H1 (cell line): ENCODE measurements at regions not wholly inside any gene's neighbourhood (a gene's known extent, or its start where the extent isn't known, plus 50 kb on each side); places are given as distances from the start of the nearest gene placed in this dataset.

Experiments
- CTCF ChIA-PET: fragments of 300-600 bp; sonication (Branson Sonifier 250); formaldehyde crosslinking; loops from one replicate; lab custom pipeline; 2021; ENCODE audit not compliant: partially characterized antibody; lab: Charles Lee
- POLR2A ChIA-PET: fragments of 300-600 bp; sonication (Branson Sonifier 250); formaldehyde crosslinking; loops from one replicate; lab custom pipeline; 2021; ENCODE audit warnings: inconsistent platforms; ENCODE audit not compliant: partially characterized antibody; lab: Charles Lee
- DNase-seq, 2 experiments: peaks; one replicate each; pipeline versions ENCODE4 v3.0.0 to v3.0.0-alpha.2; 2010 to 2022; ENCODE audit warnings: low spot score in 2 of 2, low read depth in 1 of 2, mixed read lengths in 1 of 2
- FAIRE-seq: peaks from 2 replicates; lab custom pipeline; 2011; peaks lifted over from hg19 to GRCh38; lab: Jason Lieb, UNC
- H2AFZ ChIP-seq: 2 replicates; pipeline ENCODE4 v1.8.1; 2012; ENCODE audit warnings: low read length, inconsistent platforms
- H2AK5ac ChIP-seq: 2 replicates; pipeline ENCODE4 v1.6.1; 2013; ENCODE audit warnings: low read depth, low read length
- H2BK120ac ChIP-seq: replicated peaks from 2 replicates; pipeline ENCODE3; 2013; ENCODE audit warnings: low read depth, low read length, inconsistent platforms
- H2BK12ac ChIP-seq: 2 replicates; pipeline ENCODE4 v1.6.1; 2013; ENCODE audit warnings: low read depth, low read length
- H2BK15ac ChIP-seq: 2 replicates; pipeline ENCODE4 v1.6.1; 2013; ENCODE audit warnings: low read length
- H2BK20ac ChIP-seq: 2 replicates; pipeline ENCODE4 v1.6.1; 2013; ENCODE audit warnings: low read length
- H2BK5ac ChIP-seq: 2 replicates; pipeline ENCODE4 v1.6.1; 2013; ENCODE audit warnings: low read depth, low read length
- H3K14ac ChIP-seq: 2 replicates; pipeline ENCODE4 v1.6.1; 2013; ENCODE audit warnings: inconsistent platforms; ENCODE audit not compliant: insufficient read length
- H3K18ac ChIP-seq: 2 replicates; pipeline ENCODE4 v1.6.1; 2013; ENCODE audit warnings: low read length; ENCODE audit errors: extremely low read depth
- H3K23ac ChIP-seq: 2 replicates; pipeline ENCODE4 v1.6.1; 2013; ENCODE audit warnings: inconsistent platforms; ENCODE audit not compliant: insufficient read length
- H3K23me2 ChIP-seq: 2 replicates; pipeline ENCODE4 v1.6.1; 2013; ENCODE audit warnings: low read depth, low read length
- H3K27ac ChIP-seq: 2 replicates; pipeline ENCODE4 v1.6.1; 2011; ENCODE audit warnings: low read depth, low read length, inconsistent platforms
- H3K27me3 ChIP-seq, 4 experiments: replicated peaks in 1 of 4; 1 replicate in 1 of 4; 2 replicates in 3 of 4; pipeline versions ENCODE4 v1.6.1 to v1.8.1; 2011 to 2013; ENCODE audit warnings: low read length in 3 of 4, mild to moderate bottlenecking in 3 of 4, inconsistent platforms in 2 of 4, mixed read lengths in 2 of 4, moderate library complexity in 1 of 4; ENCODE audit not compliant: control insufficient read depth in 3 of 4, insufficient read depth in 3 of 4; ENCODE audit errors: extremely low read depth in 1 of 4
- H3K36me3 ChIP-seq, 4 experiments: 2 replicates each; pipeline versions ENCODE4 v1.6.1 to v1.8.1; 2011 to 2013; ENCODE audit warnings: mild to moderate bottlenecking in 4 of 4, low read length in 3 of 4, moderate library complexity in 2 of 4, control low read depth in 1 of 4, inconsistent platforms in 1 of 4; ENCODE audit not compliant: insufficient read depth in 4 of 4, control insufficient read depth in 2 of 4
- H3K4ac ChIP-seq: replicated peaks from 2 replicates; pipeline ENCODE3; 2013; ENCODE audit warnings: low read length, low read depth, mixed read lengths, inconsistent platforms; ENCODE audit not compliant: insufficient read length
- H3K4me1 ChIP-seq, 4 experiments: replicated peaks in 1 of 4; 1 replicate in 1 of 4; 2 replicates in 3 of 4; pipeline versions ENCODE4 v1.6.1 to v1.8.1; 2011 to 2013; ENCODE audit warnings: low read length in 3 of 4, inconsistent platforms in 2 of 4, mixed read lengths in 1 of 4; ENCODE audit not compliant: insufficient read depth in 4 of 4, control insufficient read depth in 3 of 4
- H3K4me2 ChIP-seq, 2 experiments: 2 replicates each; pipeline versions ENCODE4 v1.6.1 to v1.8.1; 2011 to 2013; ENCODE audit warnings: low read depth in 2 of 2, low read length in 2 of 2, control low read depth in 1 of 2, inconsistent platforms in 1 of 2, mild to moderate bottlenecking in 1 of 2; ENCODE audit not compliant: insufficient read depth in 1 of 2
- H3K4me3 ChIP-seq, 4 experiments: fragments of 200-600, 300-600 bp in 1 of 4; sonication (generic), shearing (Covaris generic), sonication (Bioruptor Twin) in 1 of 4; 2 replicates each; pipeline versions ENCODE4 v1.5.1 to v1.8.1; 2011 to 2016; ENCODE audit warnings: low read length in 4 of 4, low read depth in 3 of 4, control low read depth in 2 of 4, inconsistent platforms in 2 of 4, mild to moderate bottlenecking in 2 of 4, mixed read lengths in 1 of 4, moderate library complexity in 1 of 4; ENCODE audit not compliant: insufficient read depth in 2 of 4; ENCODE audit errors: extremely low read depth in 1 of 4
- H3K56ac ChIP-seq: replicated peaks from 2 replicates; pipeline ENCODE3; 2013; ENCODE audit warnings: low read depth, mild to moderate bottlenecking, mixed read lengths, low read length, inconsistent platforms; ENCODE audit not compliant: insufficient read length
- H3K79me1 ChIP-seq: 2 replicates; pipeline ENCODE4 v1.6.1; 2013; ENCODE audit warnings: low read depth, low read length, control low read depth
- H3K79me2 ChIP-seq, 2 experiments: 2 replicates each; pipeline versions ENCODE4 v1.6.1 to v1.8.1; 2012 to 2013; ENCODE audit warnings: low read length in 2 of 2, mild to moderate bottlenecking in 2 of 2, inconsistent platforms in 1 of 2; ENCODE audit not compliant: insufficient read depth in 2 of 2, control insufficient read depth in 1 of 2
- H3K9ac ChIP-seq, 4 experiments: replicated peaks in 1 of 4; 1 replicate in 1 of 4; 2 replicates in 3 of 4; pipeline versions ENCODE4 v1.6.1 to v1.8.1; 2011 to 2013; ENCODE audit warnings: low read depth in 3 of 4, low read length in 3 of 4, control low read depth in 2 of 4, mild to moderate bottlenecking in 2 of 4, moderate library complexity in 2 of 4, inconsistent platforms in 1 of 4; ENCODE audit errors: extremely low read depth in 1 of 4
- H3K9me3 ChIP-seq, 2 experiments: 2 replicates each; pipeline versions ENCODE4 v1.6.1 to v1.8.1; 2012 to 2013; ENCODE audit warnings: mild to moderate bottlenecking in 2 of 2, moderate library complexity in 2 of 2, control low read depth in 1 of 2, inconsistent platforms in 1 of 2, low read depth in 1 of 2, low read length in 1 of 2, mixed read lengths in 1 of 2; ENCODE audit not compliant: insufficient read depth in 2 of 2
- H4K20me1 ChIP-seq, 2 experiments: replicated peaks in 1 of 2; 2 replicates each; pipeline versions ENCODE3 to v1.8.1; 2011 to 2013; ENCODE audit warnings: inconsistent platforms in 2 of 2, low read length in 2 of 2, mild to moderate bottlenecking in 1 of 2; ENCODE audit not compliant: insufficient read depth in 2 of 2, control insufficient read depth in 1 of 2
- H4K5ac ChIP-seq: 2 replicates; pipeline ENCODE4 v1.6.1; 2013; ENCODE audit warnings: low read length, low read depth, mixed read lengths, inconsistent platforms; ENCODE audit not compliant: insufficient read length
- H4K8ac ChIP-seq: 2 replicates; pipeline ENCODE4 v1.8.0; 2013; ENCODE audit warnings: mild to moderate bottlenecking, moderate library complexity, low read length, inconsistent platforms; ENCODE audit not compliant: insufficient read depth; ENCODE audit errors: extremely low read depth
- H4K91ac ChIP-seq: replicated peaks from 2 replicates; pipeline ENCODE3; 2013; ENCODE audit warnings: low read length, mixed read lengths, inconsistent platforms; ENCODE audit not compliant: insufficient read length
- ASH2L ChIP-seq: fragments of 200-600, 300-600 bp; sonication (generic); IDR thresholded peaks from one replicate; pipeline ENCODE4 v1.7.1; 2017; ENCODE audit warnings: low read length
- KDM4A ChIP-seq: IDR thresholded peaks from one replicate; pipeline ENCODE4 v1.7.1; 2012; ENCODE audit warnings: low read depth, mild to moderate bottlenecking, moderate library complexity, low read length, inconsistent platforms; ENCODE audit not compliant: severe bottlenecking
- PHF8 ChIP-seq: fragments of 200-600 bp; sonication (generic); conservative IDR thresholded peaks from 2 replicates; pipeline ENCODE4 v1.7.1; 2012; ENCODE audit warnings: low read depth, mild to moderate bottlenecking, inconsistent platforms, low read length, moderate library complexity
- POU5F1 ChIP-seq: IDR thresholded peaks from 2 replicates; pipeline ENCODE4 v1.6.1; 2011; ENCODE audit warnings: low read depth, mild to moderate bottlenecking, low read length, moderate library complexity
- RAD21 ChIP-seq, 2 experiments: IDR thresholded peaks in 1 of 2; conservative IDR thresholded peaks in 1 of 2; 2 replicates each; pipeline ENCODE4 v1.6.1; 2011; ENCODE audit warnings: low read depth in 2 of 2, low read length in 2 of 2, improper control_type of control experiment in 1 of 2, inconsistent platforms in 1 of 2, mild to moderate bottlenecking in 1 of 2, moderate library complexity in 1 of 2
- RFX5 ChIP-seq: IDR thresholded peaks from 2 replicates; pipeline ENCODE4 v1.6.1; 2011; ENCODE audit warnings: low read depth, low read length, improper control_type of control experiment, borderline replicate concordance
- RNF2 ChIP-seq: fragments of 200-900, 300-1000 bp; sonication (generic); IDR thresholded peaks from 2 replicates; pipeline ENCODE4 v1.7.1; 2016; ENCODE audit warnings: borderline replicate concordance, low read depth, mild to moderate bottlenecking, antibody characterized with exemption, low read length; ENCODE audit not compliant: poor library complexity, severe bottlenecking; ENCODE audit errors: missing control alignments
- SAP30 ChIP-seq: fragments of 300-600 bp; sonication (generic); IDR thresholded peaks from 2 replicates; pipeline ENCODE4 v1.7.1; 2012; ENCODE audit warnings: low read length, moderate library complexity, mild to moderate bottlenecking, inconsistent platforms; ENCODE audit not compliant: insufficient read depth, insufficient replicate concordance
- SUZ12 ChIP-seq: fragments of 200-600 bp; sonication (generic); IDR thresholded peaks from 2 replicates; pipeline ENCODE4 v1.6.1; 2012; ENCODE audit warnings: mild to moderate bottlenecking, inconsistent platforms, low read length, moderate library complexity, mixed read lengths
- TCF12 ChIP-seq: IDR thresholded peaks from 2 replicates; pipeline ENCODE4 v1.6.1; 2011; ENCODE audit warnings: low read depth, mild to moderate bottlenecking, low read length
- WGBS, 2 experiments: shearing (Covaris generic) in 1 of 2; methylation state at CpG; one replicate each; pipeline versions ENCODE4 v1.1.6 to v1.1.7; 2013 to 2015; ENCODE audit warnings: low lambda C conversion rate in 2 of 2, mixed read lengths in 2 of 2, inconsistent platforms in 1 of 2, low coverage in 1 of 2, missing lambda C conversion rate in 1 of 2; ENCODE audit not compliant: insufficient replicate concordance in 2 of 2, insufficient coverage in 1 of 2, insufficient read length in 1 of 2; ENCODE audit errors: extremely low coverage in 1 of 2, missing lambda C conversion rate in 1 of 2; 5-methylcytosine and 5-hydroxymethylcytosine counted together

DNA sequence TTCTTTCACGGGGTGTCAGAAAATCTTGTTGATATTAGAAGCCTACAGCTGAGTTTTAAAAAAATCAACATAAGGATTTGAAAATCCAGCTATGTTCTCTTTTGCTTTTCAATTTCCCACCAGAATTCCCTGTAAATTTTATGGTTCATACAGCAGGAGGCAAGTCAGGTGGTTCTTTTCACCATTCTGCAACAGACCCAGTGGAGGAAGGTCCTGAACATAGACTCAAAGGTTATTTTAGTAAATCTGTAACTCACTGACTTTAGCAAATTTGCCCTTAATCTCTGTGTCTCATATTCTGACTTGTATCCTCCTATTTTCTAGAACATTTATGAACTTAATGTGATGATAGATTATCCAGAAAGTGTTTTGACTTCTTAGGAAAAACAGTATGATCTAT is 235.4 kb upstream of the E2F7 start:
- no peaks in the 10 kb centered on the region for H3K27me3 ChIP-seq
- FAIRE-seq = no peak
- no peak for DNase-seq
- no peak overlapping the region for H2BK15ac ChIP-seq
- peaks cover 4 to 5% of the 10 kb centered on the region in 2 experiments; a peak in 2 of 4 replicates for H3K9me3 ChIP-seq
- no peak overlapping the region for H4K91ac ChIP-seq
- H3K79me2 ChIP-seq = no peaks in the 10 kb centered on the region
- H3K27ac ChIP-seq = no peak overlapping the region
- H2BK120ac ChIP-seq = no peak overlapping the region
- no peak overlapping the region for H3K56ac ChIP-seq
- no peak overlapping the region for H3K23ac ChIP-seq
- no peak overlapping the region for H3K4me3 ChIP-seq
- H3K18ac ChIP-seq = no peak overlapping the region
- no peaks in the 10 kb centered on the region for H3K36me3 ChIP-seq
- H2AFZ ChIP-seq = no peak overlapping the region
- no peak overlapping the region for H3K9ac ChIP-seq
- H3K23me2 ChIP-seq = no peaks in the 10 kb centered on the region
- H4K5ac ChIP-seq = no peak overlapping the region
- H3K79me1 ChIP-seq = no peaks in the 10 kb centered on the region
- ChIA-PET CTCF (interaction anchor here (1.2 kb wide), 1 partner anchor 385 kb away, joined by 3 read pairs; no protein-coding TSS in a partner anchor), POLR2A (interaction anchor here (0.8 kb wide), 1 partner anchor 13 kb away, joined by 3 read pairs; no protein-coding TSS in a partner anchor)
- 83% methylated on average over 1 of the region's 1 CpG; no CpG with 5 or more reads in 1 of the 2 experiments for WGBS, 2 experiments
- no peak overlapping the region for H2AK5ac ChIP-seq
- no peak overlapping the region for H3K4ac ChIP-seq
- H2BK5ac ChIP-seq = no peak overlapping the region
- H3K14ac ChIP-seq = no peak overlapping the region
- TF ChIP-seq SAP30 (no peak), TCF12 (no peak), POU5F1 (no peak), ASH2L (no peak), PHF8 (no peak), KDM4A (no peak), RFX5 (no peak), SUZ12 (no peak), RNF2 (no peak), RAD21 (IDR thresholded peaks at IDR 0.05 in 1 of 2, conservative IDR thresholded peaks at IDR 0.05 in 1 of 2; ENCODE audit: low read depth in 2 of 2, low read length in 2 of 2) (no peak)
- no peaks in the 10 kb centered on the region for H4K20me1 ChIP-seq
- H2BK20ac ChIP-seq = no peak overlapping the region
- H4K8ac ChIP-seq = no peak overlapping the region
- no peak overlapping the region for H2BK12ac ChIP-seq
- H3K4me2 ChIP-seq = no peak overlapping the region
- H3K4me1 ChIP-seq = no peaks in the 10 kb centered on the region
